ENCODE measurements at regions not wholly inside any gene's neighbourhood (a gene's known extent, or its start where the extent isn't known, plus 50 kb on each side); places are given as distances from the start of the nearest gene placed in this dataset.

DNA sequence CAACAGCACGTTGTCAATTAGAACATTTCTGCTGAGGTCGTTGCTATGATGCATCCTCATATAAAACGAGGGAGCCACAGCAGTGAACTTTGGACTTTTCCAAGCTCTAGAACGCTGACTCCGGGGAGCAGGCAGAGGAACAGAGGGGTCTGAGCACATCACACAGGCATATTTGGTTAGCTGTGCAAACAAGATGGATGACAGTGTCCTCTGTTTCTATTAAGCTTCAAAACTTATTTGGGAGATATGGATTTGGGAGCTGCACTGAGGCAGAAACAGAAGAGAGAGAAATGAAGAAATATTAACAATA is 278.0 kb upstream of the TBL1XR1 start:
- no peaks in the 10 kb centered on the region for H3K36me3 ChIP-seq (ENCODE audit: low read depth)
- TF ChIP-seq CTCF (conservative IDR thresholded peaks at IDR 0.05) (no peak), EZH2 (IDR thresholded peaks at IDR 0.05; ENCODE audit: low read depth) (no peak)
- no peak overlapping the region for H3K4me3 ChIP-seq
- H3K79me2 ChIP-seq (ENCODE audit: low read depth) = no peaks in the 10 kb centered on the region
- H3K4me2 ChIP-seq = no peak overlapping the region
- H3K27ac ChIP-seq = no peak overlapping the region
- no peaks in the 10 kb centered on the region for H3K9me2 ChIP-seq (ENCODE audit: insufficient read depth)
- CTCF ChIA-PET = no interaction called here
- POLR2A ChIA-PET (ENCODE audit: unreplicated experiment) = no interaction called here
- no peaks in the 10 kb centered on the region for H3K9me3 ChIP-seq (ENCODE audit: insufficient read depth, low read depth)
- H3F3A ChIP-seq (ENCODE audit: insufficient read depth, low read depth) = peaks cover 23% of the 10 kb centered on the region
- H3K4me1 ChIP-seq (replicated peaks; ENCODE audit: insufficient read depth) = peaks cover 33% of the 10 kb centered on the region
- BruUV-seq (replicated peaks) = no TSS peak
- intact Hi-C loops (cut with micrococcal nuclease; ENCODE audit: unreplicated experiment) = loop anchor here (5.0 to 10.0 kb wide), 2 partner anchors 142 to 909 kb away; no protein-coding TSS in a partner anchor
- no peaks in the 10 kb centered on the region for H3K27me3 ChIP-seq (ENCODE audit: insufficient read depth, low read depth)
- no peaks in the 10 kb centered on the region for H4K20me1 ChIP-seq (ENCODE audit: insufficient read depth)
- no peak overlapping the region for H2AFZ ChIP-seq
- DNase-seq = no peak

DNA sequence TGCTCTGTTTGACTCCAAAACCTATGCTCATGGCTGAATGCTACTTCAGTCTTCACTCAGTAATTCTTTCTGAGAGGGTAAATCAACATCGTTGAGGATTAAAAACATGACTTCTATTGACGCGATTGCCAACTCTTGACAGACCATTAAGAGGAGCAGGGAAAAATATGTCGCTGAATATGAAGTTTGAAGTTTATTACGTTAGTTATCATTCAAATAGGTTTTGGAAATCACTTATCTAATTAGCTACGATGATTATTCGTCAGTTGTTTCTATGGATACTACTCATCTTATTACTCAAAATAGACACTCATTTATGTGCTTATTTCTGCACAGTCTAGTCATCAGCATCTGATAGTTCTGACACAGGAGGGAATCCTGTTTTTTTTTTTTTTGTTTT is 279.2 kb upstream of the TBL1XR1 start:
- intact Hi-C loops (cut with micrococcal nuclease; ENCODE audit: unreplicated experiment) = loop anchor here (5.0 to 10.0 kb wide), 2 partner anchors 141 to 908 kb away; no protein-coding TSS in a partner anchor
- H2AFZ ChIP-seq = no peak overlapping the region
- H4K20me1 ChIP-seq (ENCODE audit: insufficient read depth) = no peaks in the 10 kb centered on the region
- no TSS peak for BruUV-seq (replicated peaks)
- TF ChIP-seq CTCF (conservative IDR thresholded peaks at IDR 0.05) = no peak
- no peak for TF ChIP-seq EZH2 (IDR thresholded peaks at IDR 0.05; ENCODE audit: low read depth)
- POLR2A ChIA-PET (ENCODE audit: unreplicated experiment) = no interaction called here
- no peak for DNase-seq
- H3K36me3 ChIP-seq (ENCODE audit: low read depth) = no peaks in the 10 kb centered on the region
- 0 out of 2 replicates have a peak overlapping the region, but pooled peaks have one; percentile 85 for H3K27ac ChIP-seq
- CTCF ChIA-PET = no interaction called here
- peaks cover 23% of the 10 kb centered on the region for H3F3A ChIP-seq (ENCODE audit: insufficient read depth, low read depth)
- no peaks in the 10 kb centered on the region for H3K79me2 ChIP-seq (ENCODE audit: low read depth)
- H3K4me1 ChIP-seq (replicated peaks; ENCODE audit: insufficient read depth) = peaks cover 33% of the 10 kb centered on the region
- no peaks in the 10 kb centered on the region for H3K9me2 ChIP-seq (ENCODE audit: insufficient read depth)
- 0 out of 2 replicates have a peak, but pooled peaks cover 3% of the 10 kb centered on the region for H3K9me3 ChIP-seq (ENCODE audit: insufficient read depth, low read depth)
- no peak overlapping the region for H3K4me3 ChIP-seq
- H3K4me2 ChIP-seq = no peak overlapping the region
- no peaks in the 10 kb centered on the region for H3K27me3 ChIP-seq (ENCODE audit: insufficient read depth, low read depth)

GRCh38 chr3:177476921-177477435 is 279.7 kb upstream of the TBL1XR1 start:
- Histone ChIP-seq H3K4me1 (replicated peaks; ENCODE audit: insufficient read depth) (peaks cover 33% of the 10 kb centered on the region), H3K27ac (peak overlapping the region; percentile 85), H4K20me1 (ENCODE audit: insufficient read depth) (no peaks in the 10 kb centered on the region), H3K4me2 (no peak overlapping the region), H3K9me2 (ENCODE audit: insufficient read depth) (no peaks in the 10 kb centered on the region), H3K27me3 (ENCODE audit: insufficient read depth, low read depth) (no peaks in the 10 kb centered on the region), H3F3A (ENCODE audit: insufficient read depth, low read depth) (peaks cover 23% of the 10 kb centered on the region), H3K9me3 (ENCODE audit: insufficient read depth, low read depth) (0 out of 2 replicates have a peak, but pooled peaks cover 8% of the 10 kb centered on the region), H3K79me2 (ENCODE audit: low read depth) (no peaks in the 10 kb centered on the region), H3K4me3 (no peak overlapping the region), H3K36me3 (ENCODE audit: low read depth) (no peaks in the 10 kb centered on the region), H2AFZ (no peak overlapping the region)
- intact Hi-C loops (cut with micrococcal nuclease; ENCODE audit: unreplicated experiment) = loop anchor here (5.0 to 10.0 kb wide), 2 partner anchors 140 to 908 kb away; no protein-coding TSS in a partner anchor
- TF ChIP-seq CTCF (conservative IDR thresholded peaks at IDR 0.05) (no peak), EZH2 (IDR thresholded peaks at IDR 0.05; ENCODE audit: low read depth) (no peak)
- ChIA-PET POLR2A (ENCODE audit: unreplicated experiment) (interaction anchor here (0.7 kb wide), 1 partner anchor 127 kb away, joined by 6 read pairs; no protein-coding TSS in a partner anchor), CTCF (no interaction called here)
- no TSS peak for BruUV-seq (replicated peaks)
- DNase-seq = no peak

All from PC-9 (cell line).